ENCODE measurements at regions not wholly inside any gene's neighbourhood (a gene's known extent, or its start where the extent isn't known, plus 50 kb on each side); places are given as distances from the start of the nearest gene placed in this dataset.

GRCh38 chr4:22030881-22031280 lies 82.3 kb upstream of the KCNIP4 start:
- no peak for DNase-seq (ENCODE audit: extremely low read depth in 1 of 2, low read depth in 1 of 2)

DNA sequence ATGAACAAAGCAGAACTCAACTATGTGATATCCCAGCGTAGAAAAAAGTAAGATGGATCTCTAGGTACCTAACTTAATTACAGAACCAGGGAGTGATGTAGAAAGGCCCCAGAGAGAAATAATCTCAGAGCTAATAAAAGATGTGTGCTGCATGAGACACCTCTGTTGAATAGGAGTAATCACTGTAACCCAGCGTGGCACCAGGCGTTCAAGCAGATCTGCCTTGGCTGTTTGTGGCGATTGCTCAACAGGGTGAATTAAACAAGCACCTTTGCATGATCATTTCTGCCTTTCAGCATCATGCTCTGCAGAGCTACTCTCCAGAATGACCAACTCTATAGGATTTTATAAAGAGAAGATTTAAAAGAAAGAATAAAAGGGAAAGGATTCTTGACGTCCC lies 81.7 kb upstream of the KCNIP4 start:
- no peak for DNase-seq (ENCODE audit: extremely low read depth in 1 of 2, low read depth in 1 of 2)

- no peak for DNase-seq (ENCODE audit: extremely low read depth in 1 of 2, low read depth in 1 of 2)
These were observed 81.2 kb upstream of the KCNIP4 start for GRCh38 chr4:22029803-22030202.

GRCh38 chr4:22021106-22021505 lies 72.5 kb upstream of the KCNIP4 start:
- DNase-seq (ENCODE audit: extremely low read depth in 1 of 2, low read depth in 1 of 2), result no peak

GRCh38 chr4:22020129-22020528 lies 71.6 kb upstream of the KCNIP4 start:
- DNase-seq (ENCODE audit: extremely low read depth in 1 of 2, low read depth in 1 of 2), result no peak

DNA sequence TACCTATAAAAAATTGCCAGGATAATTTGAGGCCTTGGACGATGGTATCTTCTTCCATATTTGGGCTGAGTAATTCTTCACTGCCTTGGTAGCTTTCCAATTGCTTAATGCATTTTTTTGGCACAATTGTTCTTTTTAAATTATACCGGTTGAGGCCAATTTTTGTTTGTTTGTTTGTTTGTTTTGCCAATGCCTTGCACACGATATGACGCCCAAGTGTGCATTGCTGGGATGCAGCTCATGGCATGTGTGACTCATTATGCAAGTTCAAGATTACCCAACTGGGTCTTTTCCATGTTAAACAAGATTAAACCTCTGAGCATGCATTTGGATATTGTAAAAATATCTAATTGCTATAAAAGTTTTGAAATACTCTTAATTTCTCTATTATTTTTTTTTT lies 71.1 kb upstream of the KCNIP4 start:
- no peak for DNase-seq (ENCODE audit: extremely low read depth in 1 of 2, low read depth in 1 of 2)

DNA sequence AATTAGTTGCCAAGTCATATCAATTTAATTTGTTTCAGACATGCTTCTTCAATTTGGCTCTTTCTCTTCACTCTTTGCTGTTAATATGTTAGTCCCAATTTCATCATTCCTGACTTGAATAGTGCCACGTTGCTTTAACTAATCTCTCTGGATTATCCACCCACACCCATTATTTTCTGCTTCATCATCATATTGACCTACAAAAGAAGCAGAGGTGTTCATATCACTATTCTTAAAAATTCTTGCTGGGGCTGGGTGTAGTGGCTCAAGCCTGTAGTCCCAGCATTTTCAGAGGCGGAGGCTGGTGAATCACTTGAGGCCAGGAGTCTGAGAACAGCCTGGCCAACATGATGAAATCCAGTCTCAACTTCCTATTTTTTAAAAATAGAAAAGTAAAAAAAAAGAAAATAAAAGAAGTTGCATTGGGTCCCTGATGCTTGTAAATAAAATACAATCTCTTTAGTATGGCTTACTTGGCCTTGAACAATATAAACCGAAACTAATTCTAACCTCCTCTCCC lies 65.7 kb upstream of the KCNIP4 start:
- DNase-seq (ENCODE audit: extremely low read depth in 1 of 2, low read depth in 1 of 2), result no peak

DNA sequence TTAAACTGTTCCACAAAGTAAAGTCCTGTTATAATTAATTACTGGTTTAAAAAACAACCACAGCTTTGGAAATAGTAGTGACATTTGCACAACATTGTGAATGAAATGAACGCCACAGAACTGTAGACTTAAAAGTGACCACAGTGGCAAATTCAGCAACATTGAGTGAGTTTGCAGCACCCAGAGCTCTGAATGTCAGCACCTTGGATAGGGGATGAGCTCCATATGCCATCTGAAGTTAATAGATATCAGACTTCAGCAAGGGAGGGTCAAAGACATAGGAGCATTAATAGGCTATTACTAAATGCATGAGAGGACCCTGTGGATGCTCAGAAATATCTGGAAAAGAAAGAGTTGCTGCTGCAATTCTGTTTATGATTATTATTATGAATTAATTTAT lies 55.3 kb upstream of the KCNIP4 start:
- DNase-seq (ENCODE audit: extremely low read depth in 1 of 2, low read depth in 1 of 2), result no peak
